K562 (cell line): ENCODE measurements at regions not wholly inside any gene's neighbourhood (a gene's known extent, or its start where the extent isn't known, plus 50 kb on each side); places are given as distances from the start of the nearest gene placed in this dataset.

Experiments
- ATF1 ChIP-seq, 2 experiments: fragments of 450-650 bp in 1 of 2; IDR thresholded peaks; 2 replicates each; pipeline ENCODE4 v1.6.1; 2016; ENCODE audit warnings: missing compliant biosample characterization in 1 of 2, missing genetic modification characterization in 1 of 2
- CAMTA2 ChIP-seq: fragments of 250-450 bp; sonication (Bioruptor Pico); conservative IDR thresholded peaks from 2 replicates; pipeline ENCODE4 v1.5.1; 2022
- CHD4 ChIP-seq: fragments of 200-600 bp; sonication (generic); IDR thresholded peaks from 3 replicates; pipeline ENCODE4 v1.6.1; 2012; ENCODE audit warnings: low read depth, mild to moderate bottlenecking, mixed read lengths, low read length, inconsistent platforms; ENCODE audit not compliant: insufficient read depth, insufficient replicate concordance, poor library complexity, severe bottlenecking
- HDAC8 ChIP-seq: fragments of 450-650 bp; IDR thresholded peaks from 2 replicates; pipeline ENCODE4 v1.6.1; 2016; ENCODE audit warnings: mild to moderate bottlenecking, missing genetic modification characterization, moderate library complexity, missing compliant biosample characterization
- IRF1 ChIP-seq: sonication (generic); formaldehyde crosslinking; IDR thresholded peaks from 2 replicates; pipeline ENCODE4 v1.8.0; 2022; ENCODE audit warnings: missing genetic modification reagents, mild to moderate bottlenecking, borderline replicate concordance
- JUND ChIP-seq, 2 experiments: IDR thresholded peaks; 2 replicates in 1 of 2; 3 replicates in 1 of 2; pipeline ENCODE4 v1.6.1; 2011; ENCODE audit warnings: borderline replicate concordance in 2 of 2, low read depth in 2 of 2, low read length in 2 of 2, improper control_type of control experiment in 1 of 2, missing biosample characterization in 1 of 2, missing genetic modification characterization in 1 of 2, missing genetic modification reagents in 1 of 2
- MCM2 ChIP-seq: fragments of 450-650 bp; IDR thresholded peaks from 2 replicates; pipeline ENCODE4 v1.6.1; 2017; ENCODE audit warnings: low read depth, mild to moderate bottlenecking
- VEZF1 ChIP-seq: fragments of 200-800 bp; sonication (Bioruptor generic); IDR thresholded peaks from 2 replicates; pipeline ENCODE4 v1.6.1; 2017; ENCODE audit warnings: missing genetic modification characterization, missing compliant biosample characterization
- ZNF282 ChIP-seq: sonication (generic); formaldehyde crosslinking; IDR thresholded peaks from 2 replicates; pipeline ENCODE4 v1.8.1; 2023; ENCODE audit warnings: missing genetic modification reagents
- ZNF780A ChIP-seq: fragments of 250-450 bp; sonication (Bioruptor Pico); IDR thresholded peaks from 2 replicates; pipeline ENCODE4 v1.5.0; 2021; ENCODE audit warnings: mild to moderate bottlenecking
- TF ChIP-seq, protein P1 (sequence below): IDR thresholded peaks from 2 replicates; pipeline ENCODE4 v1.6.1; 2012; ENCODE audit warnings: low read depth, low read length, improper control_type of control experiment, borderline replicate concordance

- TF ChIP-seq ATF1 (CRISPR knock-in tag; IDR thresholded peaks at IDR 0.05) (no peak), ATF1 (tag; IDR thresholded peaks at IDR 0.05) (no peak), JUND (IDR thresholded peaks at IDR 0.05; ENCODE audit: borderline replicate concordance, low read depth, low read length) (no peak), JUND (tag; IDR thresholded peaks at IDR 0.05; ENCODE audit: borderline replicate concordance, low read depth, low read length) (no peak), HDAC8 (tag) (no peak), IRF1 (CRISPR knock-in tag) (no peak), CAMTA2 (CRISPR knock-in tag) (no peak), ZNF780A (CRISPR knock-in tag) (no peak), VEZF1 (CRISPR knock-in tag) (no peak), MCM2 (no peak), CHD4 (no peak), ZNF282 (CRISPR knock-in tag) (no peak)
- TF ChIP-seq, protein P1, sequence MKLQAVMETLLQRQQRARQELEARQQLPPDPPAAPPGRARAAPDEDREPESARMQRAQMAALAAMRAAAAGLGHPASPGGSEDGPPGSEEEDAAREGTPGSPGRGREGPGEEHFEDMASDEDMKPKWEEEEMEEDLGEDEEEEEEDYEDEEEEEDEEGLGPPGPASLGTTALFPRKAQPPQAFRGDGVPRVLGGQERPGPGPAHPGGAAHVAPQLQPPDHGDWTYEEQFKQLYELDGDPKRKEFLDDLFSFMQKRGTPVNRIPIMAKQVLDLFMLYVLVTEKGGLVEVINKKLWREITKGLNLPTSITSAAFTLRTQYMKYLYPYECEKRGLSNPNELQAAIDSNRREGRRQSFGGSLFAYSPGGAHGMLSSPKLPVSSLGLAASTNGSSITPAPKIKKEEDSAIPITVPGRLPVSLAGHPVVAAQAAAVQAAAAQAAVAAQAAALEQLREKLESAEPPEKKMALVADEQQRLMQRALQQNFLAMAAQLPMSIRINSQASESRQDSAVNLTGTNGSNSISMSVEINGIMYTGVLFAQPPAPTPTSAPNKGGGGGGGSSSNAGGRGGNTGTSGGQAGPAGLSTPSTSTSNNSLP, result no peak
Measured at GRCh38 chr3:72391659-72392058, 456.6 kb downstream of the SHQ1 start (continued).
